PC-9 (cell line): ENCODE measurements at regions not wholly inside any gene's neighbourhood (a gene's known extent, or its start where the extent isn't known, plus 50 kb on each side); places are given as distances from the start of the nearest gene placed in this dataset.

Source experiments
- CTCF ChIP-seq: fragments of 200-600 bp; sonication (generic); conservative IDR thresholded peaks from 2 replicates; pipeline ENCODE4 v1.6.1; 2017; ENCODE audit warnings: mixed run types, antibody characterized with exemption, mild to moderate bottlenecking, moderate library complexity
- EZH2 ChIP-seq: fragments of 200-600 bp; sonication (generic); IDR thresholded peaks from 2 replicates; pipeline ENCODE4 v1.8.0; 2017; ENCODE audit warnings: antibody characterized with exemption, low read depth

GRCh38 chr3:80232760-80233159, 465.0 kb upstream of the ROBO1 start:
- TF ChIP-seq CTCF (no peak), EZH2 (no peak)
